GM21526 (cell line): ENCODE measurements at regions not wholly inside any gene's neighbourhood (a gene's known extent, or its start where the extent isn't known, plus 50 kb on each side); places are given as distances from the start of the nearest gene placed in this dataset.

Experiments used
- ATAC-seq: cut with Tn5 transposase; IDR thresholded peaks from one replicate; pipeline ENCODE4 v1.9.1; 2021; ENCODE audit warnings: moderate library complexity; ENCODE audit not compliant: unreplicated experiment, low FRiP score

GRCh38 chr1:195591917-195592672 lies 1016.1 kb downstream of the KCNT2 start:
- ATAC-seq, result no peak

GRCh38 chr1:195590649-195591048 lies 1017.6 kb downstream of the KCNT2 start:
- no peak for ATAC-seq

- ATAC-seq, result no peak
These were observed 1023.2 kb downstream of the KCNT2 start for GRCh38 chr1:195584870-195585624.

- ATAC-seq, result no peak
These were observed 1027.3 kb downstream of the KCNT2 start for GRCh38 chr1:195580988-195581387.

- no peak for ATAC-seq
These were observed 1030.5 kb downstream of the KCNT2 start for GRCh38 chr1:195577748-195578147.

- no peak for ATAC-seq
These were observed 1031.6 kb downstream of the KCNT2 start for GRCh38 chr1:195576641-195577040.

- ATAC-seq, result no peak
These were observed 1033.7 kb downstream of the KCNT2 start for GRCh38 chr1:195574511-195574910.

GRCh38 chr1:195569934-195570333 lies 1038.3 kb downstream of the KCNT2 start:
- ATAC-seq, result no peak

GRCh38 chr1:195568389-195568788 lies 1039.9 kb downstream of the KCNT2 start:
- ATAC-seq, result no peak

- no peak for ATAC-seq
These were observed 1046.2 kb downstream of the KCNT2 start for GRCh38 chr1:195562074-195562473.

- ATAC-seq, result no peak
These were observed 1058.0 kb downstream of the KCNT2 start for GRCh38 chr1:195550071-195550862.

GRCh38 chr1:195530961-195531360 lies 1077.3 kb downstream of the KCNT2 start:
- ATAC-seq, result no peak

GRCh38 chr1:195529881-195530280 lies 1078.4 kb downstream of the KCNT2 start:
- ATAC-seq, result no peak

- ATAC-seq, result no peak
These were observed 1087.5 kb downstream of the KCNT2 start for GRCh38 chr1:195520757-195521156.

GRCh38 chr1:195516036-195516435 lies 1092.2 kb downstream of the KCNT2 start:
- ATAC-seq, result no peak

GRCh38 chr1:195511501-195511900 lies 1096.7 kb downstream of the KCNT2 start:
- ATAC-seq, result no peak

GRCh38 chr1:195501118-195501517 lies 1107.1 kb downstream of the KCNT2 start:
- ATAC-seq, result no peak

- ATAC-seq, result no peak
These were observed 1112.3 kb downstream of the KCNT2 start for GRCh38 chr1:195495720-195496635.

- no peak for ATAC-seq
These were observed 1126.1 kb downstream of the KCNT2 start for GRCh38 chr1:195482137-195482536.

- ATAC-seq, result no peak
These were observed 1126.9 kb downstream of the KCNT2 start for GRCh38 chr1:195481293-195481692.
